ENCODE measurements at regions not wholly inside any gene's neighbourhood (a gene's known extent, or its start where the extent isn't known, plus 50 kb on each side); places are given as distances from the start of the nearest gene placed in this dataset.
"Not testable (repeated sequence)": the region's sequence is repeated elsewhere in the genome, so short reads cannot be mapped to it uniquely, and the experiment has no call there.

- no peak for DNase-seq
- ATAC-seq (ENCODE audit: poor library complexity): no peak
- intact Hi-C loops (cut with DNase I): no loop called here
Measured at GRCh38 chr1:34364376-34364775, 187.7 kb downstream of the C1orf94 start.

- intact Hi-C loops (cut with DNase I): no loop called here
- no peak for ATAC-seq (ENCODE audit: poor library complexity)
- DNase-seq: no peak
Measured at GRCh38 chr1:34365295-34365694, 188.6 kb downstream of the C1orf94 start.

GRCh38 chr1:34366875-34367624 is 190.3 kb downstream of the C1orf94 start:
- DNase-seq (no peak), ATAC-seq (ENCODE audit: poor library complexity) (no peak)
- intact Hi-C loops (cut with DNase I): no loop called here

GRCh38 chr1:34367954-34368353 is 191.2 kb downstream of the C1orf94 start:
- intact Hi-C loops (cut with DNase I): no loop called here
- ATAC-seq (ENCODE audit: poor library complexity) (no peak), DNase-seq (no peak)

GRCh38 chr1:34369701-34370455 is 193.2 kb downstream of the C1orf94 start:
- ATAC-seq (ENCODE audit: poor library complexity) (no peak), DNase-seq (no peak)
- intact Hi-C loops (cut with DNase I): no loop called here

- intact Hi-C loops (cut with DNase I): no loop called here
- no peak for DNase-seq
- no peak for ATAC-seq (ENCODE audit: poor library complexity)
Measured at GRCh38 chr1:34370748-34371147, 194.0 kb downstream of the C1orf94 start.

- ATAC-seq (ENCODE audit: poor library complexity); intact Hi-C loops (cut with DNase I); DNase-seq: not testable (repeated sequence)
Measured at GRCh38 chr1:34371179-34371578, 194.5 kb downstream of the C1orf94 start.

- intact Hi-C loops (cut with DNase I): no loop called here
- no peak for DNase-seq
- ATAC-seq (ENCODE audit: poor library complexity): no peak
Measured at GRCh38 chr1:34371829-34372532, 195.3 kb downstream of the C1orf94 start.

- intact Hi-C loops (cut with DNase I): no loop called here
- no peak for ATAC-seq (ENCODE audit: poor library complexity)
Measured at GRCh38 chr1:34372891-34373290, 196.2 kb downstream of the C1orf94 start.

GRCh38 chr1:34373912-34374311 is 197.2 kb downstream of the C1orf94 start:
- ATAC-seq (ENCODE audit: poor library complexity) (no peak), DNase-seq (no peak)
- intact Hi-C loops (cut with DNase I): no loop called here

More at GRCh38 chr1:34372891-34373290, 196.2 kb downstream of the C1orf94 start:
- DNase-seq: no peak

- ATAC-seq (ENCODE audit: poor library complexity) (no peak), DNase-seq (no peak)
- intact Hi-C loops (cut with DNase I): no loop called here
Measured at GRCh38 chr1:34376531-34376930, 199.8 kb downstream of the C1orf94 start.

- intact Hi-C loops (cut with DNase I): no loop called here
- no peak for DNase-seq
- no peak for ATAC-seq (ENCODE audit: poor library complexity)
Measured at GRCh38 chr1:34378968-34379856, 202.5 kb downstream of the C1orf94 start.

- DNase-seq: no peak
- intact Hi-C loops (cut with DNase I): no loop called here
- no peak for ATAC-seq (ENCODE audit: poor library complexity)
Measured at GRCh38 chr1:34379911-34380310, 203.2 kb downstream of the C1orf94 start.

- ATAC-seq (ENCODE audit: poor library complexity) (no peak), DNase-seq (no peak)
- intact Hi-C loops (cut with DNase I): no loop called here
Measured at GRCh38 chr1:34380526-34381124, 203.9 kb downstream of the C1orf94 start.

- DNase-seq: no peak
- ATAC-seq (ENCODE audit: poor library complexity): no peak
- intact Hi-C loops (cut with DNase I): no loop called here
Measured at GRCh38 chr1:34389974-34390373, 213.3 kb downstream of the C1orf94 start.

GRCh38 chr1:34396042-34396441 is 219.3 kb downstream of the C1orf94 start:
- DNase-seq (no peak), ATAC-seq (ENCODE audit: poor library complexity) (no peak)
- intact Hi-C loops (cut with DNase I): no loop called here

- intact Hi-C loops (cut with DNase I): no loop called here
- DNase-seq (no peak), ATAC-seq (ENCODE audit: poor library complexity) (no peak)
Measured at GRCh38 chr1:34398241-34398915, 221.7 kb downstream of the C1orf94 start.

GRCh38 chr1:34398916-34399275 is 222.2 kb downstream of the C1orf94 start:
- intact Hi-C loops (cut with DNase I): no loop called here
- DNase-seq: no peak
- ATAC-seq (ENCODE audit: poor library complexity): no peak

Data from Right ventricle myocardium superior (tissue), 1 donor.